Mammary epithelial cell (primary cell): ENCODE measurements at regions not wholly inside any gene's neighbourhood (a gene's known extent, or its start where the extent isn't known, plus 50 kb on each side); places are given as distances from the start of the nearest gene placed in this dataset.

Source experiments
- CTCF ChIP-seq, 2 donors: IDR thresholded peaks in 1 of 2; conservative IDR thresholded peaks in 1 of 2; 2 replicates each; pipeline ENCODE4 v1.5.1; 2011 to 2012; ENCODE audit warnings: inconsistent platforms in 2 of 2, low read length in 2 of 2, mild to moderate bottlenecking in 2 of 2, control low read depth in 1 of 2, low read depth in 1 of 2; ENCODE audit not compliant: insufficient read depth in 1 of 2; ENCODE audit errors: extremely low read depth in 1 of 2
- EZH2 ChIP-seq: IDR thresholded peaks from 2 replicates; pipeline ENCODE4 v1.6.1; 2012; ENCODE audit warnings: low read length, inconsistent platforms, borderline replicate concordance

GRCh38 chr3:182239316-182239715 lies 527.6 kb downstream of the SOX2 start:
- TF ChIP-seq EZH2 (no peak), CTCF (conservative IDR thresholded peaks at IDR 0.05 in 1 of 2, IDR thresholded peaks at IDR 0.05 in 1 of 2; ENCODE audit: extremely low read depth in 1 of 2, insufficient read depth in 1 of 2, low read depth in 1 of 2, low read length in 2 of 2) (no peak)
